Peyer's patch (tissue), 4 donors: ENCODE measurements at regions not wholly inside any gene's neighbourhood (a gene's known extent, or its start where the extent isn't known, plus 50 kb on each side); places are given as distances from the start of the nearest gene placed in this dataset.
"Not testable (repeated sequence)": the region's sequence is repeated elsewhere in the genome, so short reads cannot be mapped to it uniquely, and the experiment has no call there.

ENCODE experiments used
- POLR2A ChIP-seq, 2 donors: fragments of 450-650 bp; IDR thresholded peaks; one replicate each; pipeline ENCODE4 v1.5.1; 2017; ENCODE audit warnings: antibody characterized with exemption in 2 of 2, mild to moderate bottlenecking in 2 of 2, moderate library complexity in 2 of 2
- TF ChIP-seq, protein P1 (sequence below), 6 experiments: fragments of 450-650 bp in 4 of 6; fragments of 200-600 bp in 2 of 6; sonication (generic) in 1 of 6; IDR thresholded peaks; one replicate each; pipeline ENCODE4 v1.5.1; 2017 to 2019; ENCODE audit warnings: antibody characterized with exemption in 6 of 6, mild to moderate bottlenecking in 3 of 6, moderate library complexity in 1 of 6

DNA sequence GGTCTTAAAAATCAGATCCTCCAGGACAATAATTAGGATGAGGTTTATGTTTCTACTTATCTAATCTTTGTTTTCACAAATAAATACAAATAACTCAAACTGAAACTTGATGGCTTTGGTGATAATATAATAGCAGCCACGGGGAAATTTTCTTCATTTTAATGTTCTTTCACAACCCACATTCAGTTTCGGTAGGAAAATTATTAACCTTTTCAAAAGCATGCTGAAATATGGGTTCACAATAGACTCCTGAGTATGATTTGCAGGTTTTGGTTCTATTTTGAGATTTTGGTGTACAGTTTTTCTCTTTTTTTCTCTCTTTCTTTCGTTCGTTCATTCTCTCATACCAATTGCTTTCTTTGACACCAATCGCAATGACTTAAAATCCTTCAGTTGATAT is 233.9 kb upstream of the PLGLB2 start:
- not testable (repeated sequence) for TF ChIP-seq POLR2A (IDR thresholded peaks at IDR 0.05)
- TF ChIP-seq, protein P1, sequence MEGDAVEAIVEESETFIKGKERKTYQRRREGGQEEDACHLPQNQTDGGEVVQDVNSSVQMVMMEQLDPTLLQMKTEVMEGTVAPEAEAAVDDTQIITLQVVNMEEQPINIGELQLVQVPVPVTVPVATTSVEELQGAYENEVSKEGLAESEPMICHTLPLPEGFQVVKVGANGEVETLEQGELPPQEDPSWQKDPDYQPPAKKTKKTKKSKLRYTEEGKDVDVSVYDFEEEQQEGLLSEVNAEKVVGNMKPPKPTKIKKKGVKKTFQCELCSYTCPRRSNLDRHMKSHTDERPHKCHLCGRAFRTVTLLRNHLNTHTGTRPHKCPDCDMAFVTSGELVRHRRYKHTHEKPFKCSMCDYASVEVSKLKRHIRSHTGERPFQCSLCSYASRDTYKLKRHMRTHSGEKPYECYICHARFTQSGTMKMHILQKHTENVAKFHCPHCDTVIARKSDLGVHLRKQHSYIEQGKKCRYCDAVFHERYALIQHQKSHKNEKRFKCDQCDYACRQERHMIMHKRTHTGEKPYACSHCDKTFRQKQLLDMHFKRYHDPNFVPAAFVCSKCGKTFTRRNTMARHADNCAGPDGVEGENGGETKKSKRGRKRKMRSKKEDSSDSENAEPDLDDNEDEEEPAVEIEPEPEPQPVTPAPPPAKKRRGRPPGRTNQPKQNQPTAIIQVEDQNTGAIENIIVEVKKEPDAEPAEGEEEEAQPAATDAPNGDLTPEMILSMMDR (IDR thresholded peaks at IDR 0.05): not testable (repeated sequence)
